ENCODE measurements at regions not wholly inside any gene's neighbourhood (a gene's known extent, or its start where the extent isn't known, plus 50 kb on each side); places are given as distances from the start of the nearest gene placed in this dataset.
"Not testable (repeated sequence)": the region's sequence is repeated elsewhere in the genome, so short reads cannot be mapped to it uniquely, and the experiment has no call there.

- DNase-seq = no peak
Measured at GRCh38 chr6:168871642-168872315, 381.9 kb downstream of the THBS2 start.

- no peak for DNase-seq
Measured at GRCh38 chr6:168870982-168871381, 382.7 kb downstream of the THBS2 start.

GRCh38 chr6:168867247-168868102 lies 386.2 kb downstream of the THBS2 start:
- no peak for DNase-seq

- DNase-seq = no peak
Measured at GRCh38 chr6:168866534-168866933, 387.1 kb downstream of the THBS2 start.

GRCh38 chr6:168865522-168865921 lies 388.1 kb downstream of the THBS2 start:
- no peak for DNase-seq

GRCh38 chr6:168864541-168865460 lies 388.8 kb downstream of the THBS2 start:
- DNase-seq = no peak

- no peak for DNase-seq
Measured at GRCh38 chr6:168863467-168863866, 390.2 kb downstream of the THBS2 start.

GRCh38 chr6:168862346-168862980 lies 391.2 kb downstream of the THBS2 start:
- no peak for DNase-seq

GRCh38 chr6:168860987-168861386 lies 392.7 kb downstream of the THBS2 start:
- DNase-seq = no peak

GRCh38 chr6:168860341-168860740 lies 393.3 kb downstream of the THBS2 start:
- DNase-seq = no peak

- no peak for DNase-seq
Measured at GRCh38 chr6:168858926-168859325, 394.7 kb downstream of the THBS2 start.

GRCh38 chr6:168856914-168857313 lies 396.7 kb downstream of the THBS2 start:
- no peak for DNase-seq

- DNase-seq = no peak
Measured at GRCh38 chr6:168852376-168852884, 401.2 kb downstream of the THBS2 start.

- DNase-seq = no peak
Measured at GRCh38 chr6:168851460-168852375, 401.9 kb downstream of the THBS2 start.

- DNase-seq = not testable (repeated sequence)
Measured at GRCh38 chr6:168850027-168850736, 403.5 kb downstream of the THBS2 start.

GRCh38 chr6:168849459-168849858 lies 404.2 kb downstream of the THBS2 start:
- no peak for DNase-seq

- no peak for DNase-seq
Measured at GRCh38 chr6:168848797-168849196, 404.8 kb downstream of the THBS2 start.

- DNase-seq = no peak
Measured at GRCh38 chr6:168844821-168845609, 404.0 kb downstream of the SMOC2 start.

GRCh38 chr6:168842632-168843212 lies 401.7 kb downstream of the SMOC2 start:
- not testable (repeated sequence) for DNase-seq

Measured in islet precursor cell (in vitro differentiated cells).